ENCODE measurements at regions not wholly inside any gene's neighbourhood (a gene's known extent, or its start where the extent isn't known, plus 50 kb on each side); places are given as distances from the start of the nearest gene placed in this dataset.

- TF ChIP-seq REST (IDR thresholded peaks at IDR 0.05; ENCODE audit: unreplicated experiment) (no peak), EZH2phosphoT487 (IDR thresholded peaks at IDR 0.05; ENCODE audit: unreplicated experiment) (no peak)
Measured at GRCh38 chr13:61546413-61546812, 130.8 kb upstream of the PCDH20 start (continued).

- H3K36me3 ChIP-seq (ENCODE audit: insufficient read depth): no peaks in the 10 kb centered on the region
- no peaks in the 10 kb centered on the region for H4K20me1 ChIP-seq (replicated peaks; ENCODE audit: insufficient read depth)
- Mint-ChIP-seq H3K9me3 (no peaks in the 10 kb centered on the region), H3K4me1 (no peaks in the 10 kb centered on the region), H3K36me3 (ENCODE audit: low read depth) (no peaks in the 10 kb centered on the region), H3K4me3 (no peak overlapping the region), H3K27me3 (ENCODE audit: insufficient read depth, low read depth, poor library complexity) (peaks cover under 1% of the 10 kb centered on the region), H3K27ac (no peak overlapping the region)
- H3K4me2 ChIP-seq: no peak overlapping the region
- TF ChIP-seq ZNF331 (CRISPR knock-in tag; IDR thresholded peaks at IDR 0.05; ENCODE audit: low read depth) (no peak), EZH2phosphoT487 (IDR thresholded peaks at IDR 0.05; ENCODE audit: unreplicated experiment) (no peak), REST (IDR thresholded peaks at IDR 0.05; ENCODE audit: unreplicated experiment) (no peak), CTCF (conservative IDR thresholded peaks at IDR 0.05; ENCODE audit: low read depth in 2 of 2) (no peak), NANOG (IDR thresholded peaks at IDR 0.05; ENCODE audit: borderline replicate concordance) (no peak), ETS1 (IDR thresholded peaks at IDR 0.05) (no peak), POLR2AphosphoS5 (IDR thresholded peaks at IDR 0.05; ENCODE audit: low read depth) (no peak), ZNF462 (CRISPR knock-in tag; IDR thresholded peaks at IDR 0.05) (no peak)
- no peaks in the 10 kb centered on the region for H3K9me2 ChIP-seq (ENCODE audit: insufficient read depth)
- H3K27ac ChIP-seq (ENCODE audit: low read depth): no peak overlapping the region
- no peak overlapping the region for H2AFZ ChIP-seq
- no peaks in the 10 kb centered on the region for H3K27me3 ChIP-seq (ENCODE audit: insufficient read depth)
- no peaks in the 10 kb centered on the region for H3F3A ChIP-seq (replicated peaks; ENCODE audit: low read depth)
- H3K4me1 ChIP-seq (ENCODE audit: insufficient read depth): no peaks in the 10 kb centered on the region
- no peak overlapping the region for H3K4me3 ChIP-seq
- ATAC-seq (no peak), DNase-seq (ENCODE audit: low spot score) (no peak)
- H3K79me2 ChIP-seq (replicated peaks; ENCODE audit: insufficient read depth): no peaks in the 10 kb centered on the region
Measured at GRCh38 chr13:61536433-61536832, 120.8 kb upstream of the PCDH20 start.

Measured in GM23338 (cell line).